ENCODE measurements at regions not wholly inside any gene's neighbourhood (a gene's known extent, or its start where the extent isn't known, plus 50 kb on each side); places are given as distances from the start of the nearest gene placed in this dataset.

DNA sequence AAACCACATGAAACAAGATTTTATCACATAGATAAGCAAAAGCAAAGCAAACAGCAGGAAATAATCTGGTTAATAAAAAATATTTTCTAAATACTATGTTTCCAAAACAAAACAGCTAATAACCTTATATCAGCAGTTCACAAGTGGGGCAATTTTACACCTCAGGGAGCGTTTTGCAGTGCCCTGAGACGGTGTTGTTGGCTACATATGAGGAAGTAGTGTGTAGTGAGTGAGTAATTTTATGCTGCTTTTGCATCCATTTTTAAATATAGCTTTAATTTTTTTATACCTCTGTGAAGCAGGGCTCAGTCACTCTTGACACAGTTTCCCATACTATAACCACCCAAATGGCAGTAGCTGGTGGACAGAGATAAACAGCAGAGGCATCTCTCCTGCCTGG lies 438.5 kb upstream of the B3GAT1 start:
- no peak overlapping the region for H2AFZ ChIP-seq (ENCODE audit: low read length)
- H3K27ac ChIP-seq (ENCODE audit: low read depth, low read length, poor library complexity, severe bottlenecking): no peak overlapping the region
- H3K4me2 ChIP-seq (ENCODE audit: low read length): no peak overlapping the region
- H3F3A ChIP-seq (ENCODE audit: insufficient read depth, low read length): no peaks in the 10 kb centered on the region
- H3K9ac ChIP-seq (ENCODE audit: low read length): no peak overlapping the region
- no peaks in the 10 kb centered on the region for H3K36me3 ChIP-seq (ENCODE audit: insufficient read depth, low read length)
- no peaks in the 10 kb centered on the region for H3K79me2 ChIP-seq (ENCODE audit: insufficient read depth, low read length)
- no peaks in the 10 kb centered on the region for H3K27me3 ChIP-seq (ENCODE audit: insufficient read depth, low read length)
- H3K4me1 ChIP-seq (ENCODE audit: insufficient read depth, low read length, severe bottlenecking): no peaks in the 10 kb centered on the region
- H3K9me3 ChIP-seq (ENCODE audit: low read length): no peaks in the 10 kb centered on the region
- H3K4me3 ChIP-seq (ENCODE audit: low read depth, low read length, poor library complexity, severe bottlenecking): no peak overlapping the region
- no peaks in the 10 kb centered on the region for H4K20me1 ChIP-seq (ENCODE audit: insufficient read depth, low read length)
- H3K9me2 ChIP-seq (ENCODE audit: low read depth, low read length): no peaks in the 10 kb centered on the region
- TF ChIP-seq, protein P1, sequence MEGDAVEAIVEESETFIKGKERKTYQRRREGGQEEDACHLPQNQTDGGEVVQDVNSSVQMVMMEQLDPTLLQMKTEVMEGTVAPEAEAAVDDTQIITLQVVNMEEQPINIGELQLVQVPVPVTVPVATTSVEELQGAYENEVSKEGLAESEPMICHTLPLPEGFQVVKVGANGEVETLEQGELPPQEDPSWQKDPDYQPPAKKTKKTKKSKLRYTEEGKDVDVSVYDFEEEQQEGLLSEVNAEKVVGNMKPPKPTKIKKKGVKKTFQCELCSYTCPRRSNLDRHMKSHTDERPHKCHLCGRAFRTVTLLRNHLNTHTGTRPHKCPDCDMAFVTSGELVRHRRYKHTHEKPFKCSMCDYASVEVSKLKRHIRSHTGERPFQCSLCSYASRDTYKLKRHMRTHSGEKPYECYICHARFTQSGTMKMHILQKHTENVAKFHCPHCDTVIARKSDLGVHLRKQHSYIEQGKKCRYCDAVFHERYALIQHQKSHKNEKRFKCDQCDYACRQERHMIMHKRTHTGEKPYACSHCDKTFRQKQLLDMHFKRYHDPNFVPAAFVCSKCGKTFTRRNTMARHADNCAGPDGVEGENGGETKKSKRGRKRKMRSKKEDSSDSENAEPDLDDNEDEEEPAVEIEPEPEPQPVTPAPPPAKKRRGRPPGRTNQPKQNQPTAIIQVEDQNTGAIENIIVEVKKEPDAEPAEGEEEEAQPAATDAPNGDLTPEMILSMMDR (IDR thresholded peaks at IDR 0.05; ENCODE audit: low read length): no peak
- TF ChIP-seq EZH2 (IDR thresholded peaks at IDR 0.05; ENCODE audit: borderline replicate concordance, low read length): no peak

- Histone ChIP-seq H3K27ac (ENCODE audit: low read depth, low read length, poor library complexity, severe bottlenecking) (no peak overlapping the region), H3K4me1 (ENCODE audit: insufficient read depth, low read length, severe bottlenecking) (no peaks in the 10 kb centered on the region)
- TF ChIP-seq, protein P1 (IDR thresholded peaks at IDR 0.05; ENCODE audit: low read length): no peak
- no peak for TF ChIP-seq EZH2 (IDR thresholded peaks at IDR 0.05; ENCODE audit: borderline replicate concordance, low read length)
Measured at GRCh38 chr11:134849833-134850232, 437.8 kb upstream of the B3GAT1 start.

GRCh38 chr11:134847083-134847715 lies 435.2 kb upstream of the B3GAT1 start:
- Histone ChIP-seq H3K4me2 (ENCODE audit: low read length) (no peak overlapping the region), H3K27ac (ENCODE audit: low read depth, low read length, poor library complexity, severe bottlenecking) (no peak overlapping the region), H3K4me1 (ENCODE audit: insufficient read depth, low read length, severe bottlenecking) (no peaks in the 10 kb centered on the region), H3F3A (ENCODE audit: insufficient read depth, low read length) (no peaks in the 10 kb centered on the region), H3K9ac (ENCODE audit: low read length) (no peak overlapping the region), H2AFZ (ENCODE audit: low read length) (no peak overlapping the region), H4K20me1 (ENCODE audit: insufficient read depth, low read length) (no peaks in the 10 kb centered on the region), H3K4me3 (ENCODE audit: low read depth, low read length, poor library complexity, severe bottlenecking) (no peak overlapping the region), H3K36me3 (ENCODE audit: insufficient read depth, low read length) (no peaks in the 10 kb centered on the region), H3K9me2 (ENCODE audit: low read depth, low read length) (no peaks in the 10 kb centered on the region), H3K9me3 (ENCODE audit: low read length) (no peaks in the 10 kb centered on the region), H3K79me2 (ENCODE audit: insufficient read depth, low read length) (no peaks in the 10 kb centered on the region), H3K27me3 (ENCODE audit: insufficient read depth, low read length) (no peaks in the 10 kb centered on the region)
- TF ChIP-seq, protein P1 (IDR thresholded peaks at IDR 0.05; ENCODE audit: low read length): no peak

More at GRCh38 chr11:134849833-134850232, 437.8 kb upstream of the B3GAT1 start:
- no peaks in the 10 kb centered on the region for H3K9me3 ChIP-seq (ENCODE audit: low read length)
- H3K36me3 ChIP-seq (ENCODE audit: insufficient read depth, low read length): no peaks in the 10 kb centered on the region
- H3K4me2 ChIP-seq (ENCODE audit: low read length): no peak overlapping the region
- no peaks in the 10 kb centered on the region for H3K9me2 ChIP-seq (ENCODE audit: low read depth, low read length)
- H3K79me2 ChIP-seq (ENCODE audit: insufficient read depth, low read length): no peaks in the 10 kb centered on the region
- no peak overlapping the region for H2AFZ ChIP-seq (ENCODE audit: low read length)
- H3F3A ChIP-seq (ENCODE audit: insufficient read depth, low read length): no peaks in the 10 kb centered on the region
- H3K27me3 ChIP-seq (ENCODE audit: insufficient read depth, low read length): no peaks in the 10 kb centered on the region
- no peak overlapping the region for H3K4me3 ChIP-seq (ENCODE audit: low read depth, low read length, poor library complexity, severe bottlenecking)
- no peak overlapping the region for H3K9ac ChIP-seq (ENCODE audit: low read length)
- no peaks in the 10 kb centered on the region for H4K20me1 ChIP-seq (ENCODE audit: insufficient read depth, low read length)

All from OCI-LY1 (cell line).